A673 (cell line): ENCODE measurements at regions not wholly inside any gene's neighbourhood (a gene's known extent, or its start where the extent isn't known, plus 50 kb on each side); places are given as distances from the start of the nearest gene placed in this dataset.

Experiments used
- CTCF ChIP-seq: fragments of 300-800, 200-600 bp; sonication (generic); conservative IDR thresholded peaks from 2 replicates; pipeline ENCODE4 v1.5.1; 2017; ENCODE audit warnings: low read depth, mild to moderate bottlenecking, antibody characterized with exemption, low read length, moderate library complexity, mixed read lengths
- EZH2 ChIP-seq: fragments of 200-600 bp; sonication (generic); IDR thresholded peaks from 2 replicates; pipeline ENCODE4 v1.6.1; 2017; ENCODE audit warnings: borderline replicate concordance, low read depth, mild to moderate bottlenecking, mixed read lengths, antibody characterized with exemption, low read length; ENCODE audit not compliant: poor library complexity, severe bottlenecking

DNA sequence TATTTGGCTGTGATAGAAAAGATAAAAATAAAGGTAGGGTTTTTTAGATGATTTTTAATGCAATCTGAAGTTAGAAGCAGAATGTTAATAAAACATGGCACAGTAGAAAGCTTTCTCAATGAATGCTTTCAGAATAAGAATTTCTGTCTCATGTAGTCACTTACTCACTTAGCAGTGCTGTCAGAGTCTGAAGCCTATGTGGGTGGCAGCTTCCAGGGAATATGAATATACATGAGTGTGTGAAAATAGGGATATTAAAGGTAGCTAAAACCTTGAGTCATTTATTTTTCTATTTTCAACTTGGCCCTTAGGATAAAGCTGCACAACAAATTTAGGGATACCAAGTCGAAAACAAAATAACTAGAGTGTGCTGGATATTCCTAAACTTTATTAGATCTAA lies 427.9 kb downstream of the AEBP2 start:
- no peak for TF ChIP-seq CTCF
- no peak for TF ChIP-seq EZH2
